HG02981 (cell line): ENCODE measurements at regions not wholly inside any gene's neighbourhood (a gene's known extent, or its start where the extent isn't known, plus 50 kb on each side); places are given as distances from the start of the nearest gene placed in this dataset.
A peak's percentile ranks its signal among the peaks of the same experiment; 100 is the strongest.

Experiments
- ATAC-seq: cut with Tn5 transposase; IDR thresholded peaks from one replicate; pipeline ENCODE4 v1.9.1; 2021; ENCODE audit warnings: mild to moderate bottlenecking, moderate library complexity; ENCODE audit not compliant: unreplicated experiment

GRCh38 chr9:7961076-7961475 lies 161.5 kb upstream of the DMAC1 start:
- no peak for ATAC-seq

GRCh38 chr9:7960320-7961050 lies 160.9 kb upstream of the DMAC1 start:
- ATAC-seq, result no peak

GRCh38 chr9:7957803-7958202 lies 158.2 kb upstream of the DMAC1 start:
- no peak for ATAC-seq

GRCh38 chr9:7947577-7947976 lies 148.0 kb upstream of the DMAC1 start:
- ATAC-seq, result no peak

GRCh38 chr9:7946458-7946857 lies 146.9 kb upstream of the DMAC1 start:
- no peak for ATAC-seq

- ATAC-seq, result no peak
Observed at GRCh38 chr9:7944572-7944971, 145.0 kb upstream of the DMAC1 start.

GRCh38 chr9:7937761-7938491 lies 138.3 kb upstream of the DMAC1 start:
- no peak for ATAC-seq

- no peak for ATAC-seq
Observed at GRCh38 chr9:7936996-7937395, 137.4 kb upstream of the DMAC1 start.

- ATAC-seq, result peak; percentile 12
Observed at GRCh38 chr9:7936163-7936562, 136.6 kb upstream of the DMAC1 start.

GRCh38 chr9:7935681-7936080 lies 136.1 kb upstream of the DMAC1 start:
- ATAC-seq, result peak; percentile 76

GRCh38 chr9:7932767-7933166 lies 133.2 kb upstream of the DMAC1 start:
- ATAC-seq, result no peak

GRCh38 chr9:7930613-7931012 lies 131.0 kb upstream of the DMAC1 start:
- ATAC-seq, result no peak

- no peak for ATAC-seq
Observed at GRCh38 chr9:7921545-7922197, 122.1 kb upstream of the DMAC1 start.

GRCh38 chr9:7912037-7912535 lies 112.5 kb upstream of the DMAC1 start:
- no peak for ATAC-seq

- no peak for ATAC-seq
Observed at GRCh38 chr9:7910426-7911020, 110.9 kb upstream of the DMAC1 start.

GRCh38 chr9:7909537-7909936 lies 110.0 kb upstream of the DMAC1 start:
- no peak for ATAC-seq

GRCh38 chr9:7907551-7908337 lies 108.2 kb upstream of the DMAC1 start:
- no peak for ATAC-seq

- no peak for ATAC-seq
Observed at GRCh38 chr9:7906783-7907550, 107.4 kb upstream of the DMAC1 start.

- ATAC-seq, result no peak
Observed at GRCh38 chr9:7901621-7902020, 102.0 kb upstream of the DMAC1 start.

- ATAC-seq, result no peak
Observed at GRCh38 chr9:7900541-7900940, 101.0 kb upstream of the DMAC1 start.
